A673 (cell line): ENCODE measurements at regions not wholly inside any gene's neighbourhood (a gene's known extent, or its start where the extent isn't known, plus 50 kb on each side); places are given as distances from the start of the nearest gene placed in this dataset.

ENCODE experiments used
- CTCF ChIP-seq: fragments of 300-800, 200-600 bp; sonication (generic); conservative IDR thresholded peaks from 2 replicates; pipeline ENCODE4 v1.5.1; 2017; ENCODE audit warnings: low read depth, mild to moderate bottlenecking, antibody characterized with exemption, low read length, moderate library complexity, mixed read lengths
- EZH2 ChIP-seq: fragments of 200-600 bp; sonication (generic); IDR thresholded peaks from 2 replicates; pipeline ENCODE4 v1.6.1; 2017; ENCODE audit warnings: borderline replicate concordance, low read depth, mild to moderate bottlenecking, mixed read lengths, antibody characterized with exemption, low read length; ENCODE audit not compliant: poor library complexity, severe bottlenecking

GRCh38 chr20:11270566-11270965 lies 596.8 kb upstream of the JAG1 start:
- no peak for TF ChIP-seq CTCF
- no peak for TF ChIP-seq EZH2
